Endothelial cell of umbilical vein (primary cell): ENCODE measurements at regions not wholly inside any gene's neighbourhood (a gene's known extent, or its start where the extent isn't known, plus 50 kb on each side); places are given as distances from the start of the nearest gene placed in this dataset.

ENCODE experiments used
- BruUV-seq: library from RNA; stranded (reverse); fragments of 400-500 nt; replicated peaks from 2 replicates; lab custom pipeline; 2021; lab: Mats Ljungman, UMichigan
- CTCF ChIA-PET: fragments of 300-600, 350-600 bp; sonication (Branson Sonifier 250); formaldehyde crosslinking; loops from one replicate; lab custom pipeline; 2021; ENCODE audit warnings: antibody characterized with exemption, inconsistent platforms; lab: Charles Lee
- POLR2A ChIA-PET: fragments of 300-600, 350-600 bp; sonication (Branson Sonifier 250); formaldehyde crosslinking; loops from one replicate; lab custom pipeline; 2021; ENCODE audit warnings: antibody characterized with exemption, inconsistent platforms; lab: Charles Lee
- DNase-seq: peaks from one replicate; pipeline ENCODE4 v3.0.0-alpha.2; 2011; ENCODE audit warnings: low read depth, low spot score
- FAIRE-seq: peaks from 2 replicates; lab custom pipeline; 2011; peaks lifted over from hg19 to GRCh38; lab: Jason Lieb, UNC
- H2AFZ ChIP-seq: 2 replicates; pipeline ENCODE4 v1.6.0; 2012; ENCODE audit warnings: low read depth, low read length, control low read depth, inconsistent platforms
- H3K27ac ChIP-seq: 2 replicates; pipeline ENCODE4 v1.5.1; 2011; ENCODE audit warnings: low read depth, mild to moderate bottlenecking, control low read depth, low read length, moderate library complexity; ENCODE audit not compliant: insufficient read depth
- H3K27me3 ChIP-seq, 2 experiments: 2 replicates each; pipeline versions ENCODE4 v1.6.0 to v1.6.1; 2011; ENCODE audit warnings: low read length in 2 of 2, mixed read lengths in 1 of 2; ENCODE audit not compliant: control insufficient read depth in 2 of 2, insufficient read depth in 2 of 2
- H3K36me3 ChIP-seq, 2 experiments: 2 replicates in 1 of 2; 3 replicates in 1 of 2; pipeline ENCODE4 v1.5.1; 2011; ENCODE audit warnings: low read length in 2 of 2, mild to moderate bottlenecking in 1 of 2, moderate library complexity in 1 of 2; ENCODE audit not compliant: control insufficient read depth in 2 of 2, insufficient read depth in 2 of 2; ENCODE audit errors: extremely low read depth in 1 of 2
- H3K4me1 ChIP-seq: 3 replicates; pipeline ENCODE4 v1.5.1; 2011; ENCODE audit warnings: mild to moderate bottlenecking, low read length; ENCODE audit not compliant: control insufficient read depth, insufficient read depth; ENCODE audit errors: extremely low read depth
- H3K4me2 ChIP-seq: 2 replicates; pipeline ENCODE4 v1.6.1; 2011; ENCODE audit warnings: low read length, control low read depth, mixed read lengths; ENCODE audit not compliant: insufficient read depth
- H3K4me3 ChIP-seq, 3 experiments: fragments of 200-600 bp in 1 of 3; sonication (generic), shearing (Covaris generic) in 1 of 3; replicated peaks in 1 of 3; 2 replicates each; pipeline ENCODE4 v1.5.1; 2011 to 2016; ENCODE audit warnings: control low read depth in 3 of 3, low read length in 3 of 3, mild to moderate bottlenecking in 2 of 3, inconsistent platforms in 1 of 3, low read depth in 1 of 3, moderate library complexity in 1 of 3; ENCODE audit not compliant: insufficient read depth in 1 of 3
- H3K79me2 ChIP-seq: 2 replicates; pipeline ENCODE4 v1.6.0; 2012; ENCODE audit warnings: low read length, inconsistent platforms; ENCODE audit not compliant: control insufficient read depth, insufficient read depth
- H3K9ac ChIP-seq: replicated peaks from 2 replicates; pipeline ENCODE3; 2011; ENCODE audit warnings: low read length, control low read depth; ENCODE audit not compliant: insufficient read depth; ENCODE audit errors: extremely low read depth
- H3K9me1 ChIP-seq: replicated peaks from 3 replicates; pipeline ENCODE4 v1.6.0; 2011; ENCODE audit warnings: mild to moderate bottlenecking, low read length; ENCODE audit not compliant: control insufficient read depth, insufficient read depth; ENCODE audit errors: extremely low read depth
- H3K9me3 ChIP-seq: replicated peaks from 2 replicates; pipeline ENCODE4 v1.5.1; 2012; ENCODE audit warnings: low read length, inconsistent platforms; ENCODE audit not compliant: control insufficient read depth, insufficient read depth
- H4K20me1 ChIP-seq: replicated peaks from 2 replicates; pipeline ENCODE3; 2011; ENCODE audit warnings: mild to moderate bottlenecking, low read length; ENCODE audit not compliant: control insufficient read depth, insufficient read depth; ENCODE audit errors: extremely low read depth
- EZH2 ChIP-seq: IDR thresholded peaks from 2 replicates; pipeline ENCODE4 v1.6.1; 2012; ENCODE audit warnings: borderline replicate concordance, low read depth, mild to moderate bottlenecking, moderate library complexity, low read length, inconsistent platforms; ENCODE audit not compliant: severe bottlenecking
- FOS ChIP-seq: IDR thresholded peaks from 2 replicates; pipeline ENCODE4 v1.6.1; 2011; ENCODE audit warnings: mild to moderate bottlenecking, low read length, moderate library complexity, borderline replicate concordance; ENCODE audit not compliant: insufficient read depth
- GATA2 ChIP-seq: IDR thresholded peaks from 2 replicates; pipeline ENCODE4 v1.7.0; 2011; ENCODE audit warnings: low read depth, mild to moderate bottlenecking, moderate library complexity, mixed read lengths, low read length; ENCODE audit not compliant: insufficient read length, insufficient read depth
- JUN ChIP-seq: IDR thresholded peaks from 2 replicates; pipeline ENCODE4 v1.6.1; 2011; ENCODE audit warnings: borderline replicate concordance, low read depth; ENCODE audit not compliant: insufficient read length, insufficient read depth
- MAX ChIP-seq: IDR thresholded peaks from 2 replicates; pipeline ENCODE4 v1.6.1; 2011; ENCODE audit not compliant: insufficient read depth, insufficient read length
- MYC ChIP-seq: IDR thresholded peaks from one replicate; pipeline ENCODE4 v1.6.1; 2011; ENCODE audit warnings: mild to moderate bottlenecking, low read depth, low read length
- POLR2A ChIP-seq: IDR thresholded peaks from 2 replicates; pipeline ENCODE4 v1.6.1; 2012; ENCODE audit warnings: low read depth, mild to moderate bottlenecking, control low read depth, low read length
- POLR2AphosphoS5 ChIP-seq: IDR thresholded peaks from 2 replicates; pipeline ENCODE4 v1.6.1; 2012; ENCODE audit warnings: low read depth, mild to moderate bottlenecking, control low read depth, low read length, moderate library complexity; ENCODE audit not compliant: insufficient read depth
- dilution Hi-C: fragments of 300-500 bp; cut with MboI; formaldehyde crosslinking; loops from one replicate; pipeline ENCODE4 v1.15.0; 2019; ENCODE audit warnings: low sequenced_read_pairs; ENCODE audit not compliant: extremely low pct_ligation_motif_present
- intact Hi-C: fragments of 100-400 bp; cut with micrococcal nuclease; formaldehyde crosslinking; loops from one replicate; pipeline ENCODE4 v1.10.0; 2022
- TF ChIP-seq, protein P1 (sequence below), 2 donors: IDR thresholded peaks; 1 replicate in 1 of 2; 2 replicates in 1 of 2; pipeline ENCODE4 v1.5.1; 2011; ENCODE audit warnings: low read length in 2 of 2, mild to moderate bottlenecking in 2 of 2, moderate library complexity in 2 of 2, control low read depth in 1 of 2, inconsistent platforms in 1 of 2, low read depth in 1 of 2; ENCODE audit not compliant: insufficient read depth in 1 of 2; ENCODE audit errors: extremely low read depth in 1 of 2

- Histone ChIP-seq H3K27ac (no peak overlapping the region), H3K4me3 (no peak overlapping the region), H4K20me1 (no peaks in the 10 kb centered on the region), H3K79me2 (no peaks in the 10 kb centered on the region), H3K36me3 (no peaks in the 10 kb centered on the region), H3K9me3 (no peaks in the 10 kb centered on the region), H3K27me3 (no peaks in the 10 kb centered on the region), H3K4me2 (no peak overlapping the region), H3K4me1 (peaks cover 16% of the 10 kb centered on the region), H3K9me1 (no peaks in the 10 kb centered on the region), H2AFZ (no peak overlapping the region), H3K9ac (no peak overlapping the region)
- TF ChIP-seq JUN (no peak), FOS (no peak), EZH2 (no peak), MAX (no peak), POLR2A (no peak), GATA2 (no peak), POLR2AphosphoS5 (no peak), MYC (no peak)
- TF ChIP-seq, protein P1, sequence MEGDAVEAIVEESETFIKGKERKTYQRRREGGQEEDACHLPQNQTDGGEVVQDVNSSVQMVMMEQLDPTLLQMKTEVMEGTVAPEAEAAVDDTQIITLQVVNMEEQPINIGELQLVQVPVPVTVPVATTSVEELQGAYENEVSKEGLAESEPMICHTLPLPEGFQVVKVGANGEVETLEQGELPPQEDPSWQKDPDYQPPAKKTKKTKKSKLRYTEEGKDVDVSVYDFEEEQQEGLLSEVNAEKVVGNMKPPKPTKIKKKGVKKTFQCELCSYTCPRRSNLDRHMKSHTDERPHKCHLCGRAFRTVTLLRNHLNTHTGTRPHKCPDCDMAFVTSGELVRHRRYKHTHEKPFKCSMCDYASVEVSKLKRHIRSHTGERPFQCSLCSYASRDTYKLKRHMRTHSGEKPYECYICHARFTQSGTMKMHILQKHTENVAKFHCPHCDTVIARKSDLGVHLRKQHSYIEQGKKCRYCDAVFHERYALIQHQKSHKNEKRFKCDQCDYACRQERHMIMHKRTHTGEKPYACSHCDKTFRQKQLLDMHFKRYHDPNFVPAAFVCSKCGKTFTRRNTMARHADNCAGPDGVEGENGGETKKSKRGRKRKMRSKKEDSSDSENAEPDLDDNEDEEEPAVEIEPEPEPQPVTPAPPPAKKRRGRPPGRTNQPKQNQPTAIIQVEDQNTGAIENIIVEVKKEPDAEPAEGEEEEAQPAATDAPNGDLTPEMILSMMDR (IDR thresholded peaks at IDR 0.05; ENCODE audit: extremely low read depth in 1 of 2, insufficient read depth in 1 of 2, low read depth in 1 of 2, low read length in 2 of 2), result no peak
- no peak for DNase-seq
- intact Hi-C loops, result loop anchor here (10.0 kb wide), 1 partner anchor 1320 kb away; no protein-coding TSS in a partner anchor
- CTCF ChIA-PET, result interaction anchor here (1.1 kb wide), 1 partner anchor 24 kb away, joined by 3 read pairs; no protein-coding TSS in a partner anchor
- dilution Hi-C loops, result no loop called here
- POLR2A ChIA-PET, result no interaction called here
- BruUV-seq, result no TSS peak
- FAIRE-seq, result no peak
These were observed 165.4 kb upstream of the NR2F2 start for GRCh38 chr15:96165081-96165480.
